HepG2 (cell line): ENCODE measurements at regions not wholly inside any gene's neighbourhood (a gene's known extent, or its start where the extent isn't known, plus 50 kb on each side); places are given as distances from the start of the nearest gene placed in this dataset.

ENCODE experiments used
- ATAC-seq: fragments of 200-7000 bp; cut with Tn5 transposase; 3 replicates; pipeline ENCODE4 v1.9.1; 2020; ENCODE audit warnings: mild to moderate bottlenecking, moderate library complexity
- BruUV-seq: library from RNA; stranded (reverse); fragments of 400-500 nt; replicated peaks from 2 replicates; lab custom pipeline; 2021; lab: Mats Ljungman, UMichigan
- CTCF ChIA-PET: fragments of 300-600 bp; formaldehyde crosslinking; extraction: SDS; loops from one replicate; lab custom pipeline; 2021; ENCODE audit warnings: low total read pairs, inconsistent platforms, low intra/inter-chr PET ratio; lab: Yijun Ruan, JAX
- POLR2A ChIA-PET: fragments of 350-600 bp; sonication (Branson Sonifier 250); formaldehyde crosslinking; loops from one replicate; lab custom pipeline; 2020; ENCODE audit warnings: antibody characterized with exemption, inconsistent platforms; lab: Yijun Ruan, JAX
- DNase-seq: peaks from one replicate; pipeline ENCODE4 v3.0.0-alpha.2; 2015; ENCODE audit warnings: low spot score
- FAIRE-seq: peaks from 3 replicates; lab custom pipeline; 2011; peaks lifted over from hg19 to GRCh38; lab: Jason Lieb, UNC
- H2AFZ ChIP-seq: one replicate; pipeline ENCODE4 v1.6.1; 2011; ENCODE audit warnings: low read length, inconsistent platforms
- H3K27ac ChIP-seq: fragments of 300-600 bp; 3 replicates; pipeline ENCODE4 v1.8.0; 2011; ENCODE audit warnings: mixed run types, mild to moderate bottlenecking, mixed read lengths, low read length, inconsistent platforms; ENCODE audit not compliant: insufficient read depth; ENCODE audit errors: extremely low read length
- H3K27me3 ChIP-seq, 2 experiments: fragments of 200-600 bp in 1 of 2; 2 replicates in 1 of 2; 3 replicates in 1 of 2; pipeline versions ENCODE4 v1.6.0 to v1.8.0; 2011; ENCODE audit warnings: low read length in 2 of 2, mild to moderate bottlenecking in 2 of 2, moderate library complexity in 2 of 2, inconsistent platforms in 1 of 2; ENCODE audit not compliant: insufficient read depth in 2 of 2, control insufficient read depth in 1 of 2
- H3K36me3 ChIP-seq, 2 experiments: fragments of 200-600 bp in 1 of 2; replicated peaks in 1 of 2; 2 replicates in 1 of 2; 3 replicates in 1 of 2; pipeline versions ENCODE4 v1.5.1 to v1.8.0; 2011; ENCODE audit warnings: low read length in 2 of 2, inconsistent platforms in 1 of 2; ENCODE audit not compliant: insufficient read depth in 2 of 2, control insufficient read depth in 1 of 2
- H3K4me1 ChIP-seq: 2 replicates; pipeline ENCODE4 v1.5.1; 2012; ENCODE audit warnings: low read length, inconsistent platforms; ENCODE audit not compliant: insufficient read depth
- H3K4me2 ChIP-seq: 2 replicates; pipeline ENCODE4 v1.6.0; 2011; ENCODE audit warnings: low read depth, low read length, inconsistent platforms
- H3K4me3 ChIP-seq, 3 experiments: fragments of 200-600 bp in 1 of 3; sonication (generic), shearing (Covaris generic) in 1 of 3; replicated peaks in 1 of 3; 2 replicates each; pipeline ENCODE4 v1.5.1; 2011 to 2016; ENCODE audit warnings: low read length in 3 of 3, inconsistent platforms in 2 of 3, low read depth in 2 of 3, mild to moderate bottlenecking in 2 of 3, control low read depth in 1 of 3, mixed read lengths in 1 of 3; ENCODE audit not compliant: insufficient read depth in 1 of 3
- H3K79me2 ChIP-seq: one replicate; pipeline ENCODE4 v1.6.1; 2011; ENCODE audit warnings: low read length, inconsistent platforms; ENCODE audit not compliant: insufficient read depth
- H3K9ac ChIP-seq: 2 replicates; pipeline ENCODE4 v1.6.0; 2011; ENCODE audit warnings: mild to moderate bottlenecking, low read depth, low read length, inconsistent platforms; ENCODE audit not compliant: insufficient read depth
- H3K9me3 ChIP-seq: 2 replicates; pipeline ENCODE4 v1.5.1; 2012; ENCODE audit warnings: mild to moderate bottlenecking, low read length
- H4K20me1 ChIP-seq: 2 replicates; pipeline ENCODE4 v1.6.0; 2011; ENCODE audit warnings: inconsistent platforms, mild to moderate bottlenecking, low read length, moderate library complexity; ENCODE audit not compliant: insufficient read depth
- MBD4 ChIP-seq: IDR thresholded peaks from 2 replicates; pipeline ENCODE4 v1.6.1; 2012; ENCODE audit warnings: low read length, inconsistent platforms, borderline replicate concordance
- MBNL3 ChIP-seq: fragments of 250-450 bp; sonication (Bioruptor Pico); conservative IDR thresholded peaks from 2 replicates; pipeline ENCODE4 v1.8.0; 2022; ENCODE audit warnings: mild to moderate bottlenecking, inconsistent platforms
- MEIS1 ChIP-seq: sonication (generic); formaldehyde crosslinking; IDR thresholded peaks from 2 replicates; pipeline ENCODE4 v1.9.0; 2021; ENCODE audit warnings: mild to moderate bottlenecking, missing genetic modification reagents, moderate library complexity, borderline replicate concordance
- NR2F1 ChIP-seq, 2 experiments: fragments of 450-650 bp in 1 of 2; formaldehyde crosslinking in 1 of 2; IDR thresholded peaks; 2 replicates each; pipeline versions ENCODE4 v1.5.0 to v1.6.1; 2016 to 2020; ENCODE audit warnings: mild to moderate bottlenecking in 1 of 2, missing compliant biosample characterization in 1 of 2, missing genetic modification reagents in 1 of 2, moderate library complexity in 1 of 2
- SP1 ChIP-seq, 2 experiments: fragments of 450-650 bp in 1 of 2; sonication (generic) in 1 of 2; formaldehyde crosslinking in 1 of 2; IDR thresholded peaks; 2 replicates each; pipeline versions ENCODE4 v1.4.0 to v1.6.1; 2016 to 2020; ENCODE audit warnings: missing genetic modification reagents in 1 of 2
- TCF7 ChIP-seq: sonication (generic); IDR thresholded peaks from 2 replicates; pipeline ENCODE4 v1.6.1; 2016; ENCODE audit warnings: antibody characterized with exemption, low read depth
- TERF1 ChIP-seq: sonication (generic); formaldehyde crosslinking; IDR thresholded peaks from 2 replicates; pipeline ENCODE4 v1.8.0; 2022; ENCODE audit warnings: mild to moderate bottlenecking, missing genetic modification reagents, moderate library complexity
- TOPORS ChIP-seq: sonication (generic); formaldehyde crosslinking; IDR thresholded peaks from 2 replicates; pipeline ENCODE4 v1.8.0; 2023; ENCODE audit warnings: mild to moderate bottlenecking, missing genetic modification reagents
- ZBTB2 ChIP-seq: sonication (generic); formaldehyde crosslinking; IDR thresholded peaks from 2 replicates; pipeline ENCODE4 v1.8.0; 2022; ENCODE audit warnings: low read depth, missing genetic modification reagents
- ZBTB25 ChIP-seq: IDR thresholded peaks from 2 replicates; pipeline ENCODE4 v1.6.1; 2018; ENCODE audit warnings: missing genetic modification reagents
- ZHX1 ChIP-seq: sonication (generic); formaldehyde crosslinking; IDR thresholded peaks from 2 replicates; pipeline ENCODE4 v1.8.1; 2022; ENCODE audit warnings: low read depth, mild to moderate bottlenecking, missing genetic modification reagents
- ZNF460 ChIP-seq: sonication (generic); formaldehyde crosslinking; IDR thresholded peaks from 2 replicates; pipeline ENCODE4 v1.5.1; 2020; ENCODE audit warnings: missing genetic modification reagents, mild to moderate bottlenecking, borderline replicate concordance
- ZNF605 ChIP-seq: sonication (generic); formaldehyde crosslinking; IDR thresholded peaks from 2 replicates; pipeline ENCODE4 v1.8.0; 2022; ENCODE audit warnings: mild to moderate bottlenecking, missing genetic modification reagents
- WGBS: methylation state at CpG from one replicate; pipeline ENCODE4 v1.1.6; 2017; ENCODE audit warnings: low lambda C conversion rate; 5-methylcytosine and 5-hydroxymethylcytosine counted together
- in situ Hi-C: cut with HindIII; loops from 2 replicates; pipeline ENCODE4 v1.10.0; 2017; ENCODE audit warnings: low pct_unique_long_range_greater_than_20kb; ENCODE audit not compliant: extremely low pct_ligation_motif_present
- intact Hi-C: fragments of 100-400 bp; cut with micrococcal nuclease; formaldehyde crosslinking; loops from one replicate; pipeline ENCODE4 v1.10.0; 2022; ENCODE audit not compliant: unreplicated experiment

- Histone ChIP-seq H3K27ac (no peak overlapping the region), H3K4me2 (no peak overlapping the region), H2AFZ (no peak overlapping the region), H3K9me3 (no peaks in the 10 kb centered on the region), H3K9ac (no peak overlapping the region), H3K36me3 (no peaks in the 10 kb centered on the region), H3K79me2 (no peaks in the 10 kb centered on the region), H3K27me3 (peaks cover 0 to 3% of the 10 kb centered on the region in 2 experiments; a peak in 1 of 5 replicates), H4K20me1 (no peaks in the 10 kb centered on the region), H3K4me1 (peaks cover 37% of the 10 kb centered on the region), H3K4me3 (no peak overlapping the region)
- 56% methylated on average over 3 of the region's 3 CpGs for WGBS
- in situ Hi-C loops: no loop called here
- ATAC-seq: no peak
- no TSS peak for BruUV-seq
- TF ChIP-seq ZHX1 (CRISPR knock-in tag) (no peak), TERF1 (no peak), ZNF605 (no peak), NR2F1 (CRISPR knock-in tag; IDR thresholded peaks at IDR 0.05) (no peak), TOPORS (no peak), MEIS1 (CRISPR knock-in tag) (no peak), ZBTB2 (CRISPR knock-in tag) (no peak), ZBTB25 (CRISPR knock-in tag) (no peak), SP1 (IDR thresholded peaks at IDR 0.05) (no peak), SP1 (CRISPR knock-in tag; IDR thresholded peaks at IDR 0.05) (no peak), ZNF460 (CRISPR knock-in tag) (no peak), MBNL3 (no peak), TCF7 (no peak), MBD4 (no peak)
- ChIA-PET CTCF (no interaction called here), POLR2A (no interaction called here)
- no peak for FAIRE-seq
- no peak for DNase-seq
- intact Hi-C loops: loop anchor here (1.0 kb wide), 1 partner anchor 38 kb away; no protein-coding TSS in a partner anchor
Measured at GRCh38 chrX:9351126-9351525, 113.7 kb upstream of the TBL1X start.
